ENCODE measurements at regions not wholly inside any gene's neighbourhood (a gene's known extent, or its start where the extent isn't known, plus 50 kb on each side); places are given as distances from the start of the nearest gene placed in this dataset.

DNA sequence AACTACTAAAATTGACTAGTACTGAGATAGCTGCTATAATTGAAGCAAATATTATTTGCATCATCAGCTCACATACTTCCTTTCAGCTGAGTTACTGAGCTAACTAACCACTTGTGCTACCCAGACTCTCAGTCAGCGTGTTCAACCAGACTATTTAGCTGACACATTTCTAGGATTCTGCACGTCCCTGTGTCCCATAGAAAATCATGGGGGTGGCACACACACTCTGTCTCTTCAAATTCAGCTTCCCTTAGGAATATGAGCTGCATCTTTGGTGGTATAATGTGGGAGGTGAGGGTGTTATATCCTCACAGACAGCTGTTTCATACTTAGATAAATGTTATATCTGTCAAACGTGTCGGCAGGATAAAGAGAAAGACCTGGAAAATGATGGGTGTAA, 424.0 kb downstream of the CDH2 start:
- no peak for DNase-seq (ENCODE audit: low spot score)

DNA sequence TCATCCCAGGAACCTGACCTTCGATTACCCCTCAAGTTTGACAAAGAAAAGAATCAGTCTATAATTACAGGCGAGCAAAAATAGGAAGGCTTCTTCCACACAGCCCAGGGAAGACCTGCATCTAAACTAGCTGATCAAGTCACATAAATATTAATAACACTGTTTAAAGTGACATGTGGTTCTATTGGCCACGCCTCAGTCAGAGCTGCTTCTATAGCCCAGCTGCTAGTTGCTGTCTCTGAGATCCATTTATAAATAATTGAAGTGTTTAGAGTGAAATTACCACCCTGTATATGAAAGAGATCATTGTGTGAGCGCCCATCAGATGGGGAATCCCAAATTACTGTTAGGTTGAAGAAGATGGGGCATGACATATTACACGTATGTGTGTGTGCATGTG, 426.0 kb downstream of the CDH2 start:
- DNase-seq (ENCODE audit: low spot score), result no peak

DNA sequence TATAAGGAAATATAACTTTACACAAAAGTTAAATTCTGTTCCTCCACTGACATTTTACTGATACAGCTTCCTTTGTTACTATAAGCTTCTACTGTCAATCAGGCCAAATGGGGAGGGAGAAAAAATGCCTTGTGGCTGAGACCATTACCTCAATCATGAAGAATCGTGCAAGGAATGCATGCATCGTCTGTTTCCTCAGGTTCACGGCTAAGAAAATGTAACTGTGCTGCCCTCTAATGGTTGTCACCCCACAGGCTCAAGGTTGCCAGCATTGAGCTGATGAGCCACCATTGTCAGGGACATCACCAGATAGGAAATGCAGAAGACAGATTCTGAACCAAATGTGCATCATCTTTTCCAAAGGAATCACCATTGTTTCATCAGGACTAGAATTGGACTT, 426.9 kb downstream of the CDH2 start:
- peak; percentile 43 for DNase-seq (ENCODE audit: low spot score)

DNA sequence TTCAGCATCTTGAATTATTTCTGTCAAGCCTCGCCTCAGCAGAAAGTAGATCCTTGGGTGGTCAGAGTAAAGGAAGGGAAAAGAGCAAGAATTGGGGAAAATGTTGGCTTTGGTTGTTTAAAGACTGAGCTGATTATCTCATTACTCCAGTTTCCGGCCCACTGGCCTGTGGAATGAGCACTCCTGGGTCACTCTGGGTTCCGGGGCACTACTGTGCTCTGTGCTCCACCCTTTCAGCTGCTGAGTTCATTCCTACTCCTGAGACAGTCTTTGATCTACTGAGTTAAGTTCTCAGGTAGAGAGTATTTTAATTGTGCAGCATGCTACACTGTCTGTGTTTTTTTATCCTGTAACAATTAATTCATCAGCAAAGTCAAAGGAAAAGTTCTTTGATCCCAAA, 427.7 kb downstream of the CDH2 start:
- DNase-seq (ENCODE audit: low spot score), result no peak

DNA sequence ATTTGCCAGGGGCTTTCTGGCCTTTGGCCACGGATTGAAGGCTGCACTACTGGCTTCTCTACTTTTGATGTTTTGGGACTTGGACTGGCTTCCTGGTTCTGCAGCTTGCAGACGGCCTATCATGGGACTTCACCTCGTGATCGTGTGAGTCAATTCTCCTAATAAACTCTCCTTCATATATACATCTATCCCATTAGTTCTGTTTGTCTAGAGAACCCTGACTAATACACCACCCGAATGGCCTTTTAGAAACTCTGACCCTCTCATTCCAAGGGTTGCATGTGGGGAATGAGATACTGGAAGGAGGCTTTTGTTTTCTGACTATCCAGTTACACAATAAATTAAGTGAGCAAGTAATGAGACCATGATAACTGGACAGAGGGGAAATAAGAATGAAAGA, 430.7 kb downstream of the CDH2 start:
- no peak for DNase-seq (ENCODE audit: low spot score)

DNA sequence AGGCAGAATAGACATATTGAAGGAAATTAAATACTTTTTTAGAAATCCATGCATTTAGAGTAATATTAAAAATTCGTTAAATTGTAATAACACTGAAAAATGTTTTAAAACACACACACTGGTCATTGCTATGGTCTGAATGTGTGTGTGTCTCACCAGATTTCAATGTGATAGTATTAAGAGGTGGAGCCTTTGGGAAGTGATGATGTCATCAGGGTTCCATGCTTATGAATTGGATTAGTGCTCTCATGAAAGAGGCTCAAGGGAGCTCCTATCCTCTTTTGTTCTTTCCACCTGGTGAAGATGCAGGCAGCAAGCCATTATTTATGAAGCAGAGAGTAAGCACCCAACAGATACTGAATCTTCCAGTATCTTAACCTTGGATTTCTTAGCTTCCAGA, 441.8 kb downstream of the CDH2 start:
- DNase-seq (ENCODE audit: low spot score), result no peak

DNA sequence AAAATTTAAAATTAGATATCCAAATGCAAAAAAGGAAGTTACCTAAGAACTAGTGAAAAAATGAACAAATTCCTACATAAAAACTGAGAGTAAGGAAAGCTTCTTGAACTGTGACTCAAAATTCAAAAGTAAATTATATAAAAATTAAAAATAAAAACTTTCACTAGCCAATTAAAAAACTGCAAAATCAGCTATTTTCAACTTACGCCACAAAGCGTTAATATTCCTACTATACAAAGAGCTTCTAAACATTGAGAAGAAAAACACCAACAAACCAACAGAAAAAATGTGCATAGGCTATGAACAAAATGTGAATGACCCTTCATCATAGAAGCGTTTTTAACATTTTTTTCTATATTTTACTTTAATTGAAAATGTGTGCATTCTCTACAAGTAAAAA, 445.7 kb downstream of the CDH2 start:
- no peak for DNase-seq (ENCODE audit: low spot score)

DNA sequence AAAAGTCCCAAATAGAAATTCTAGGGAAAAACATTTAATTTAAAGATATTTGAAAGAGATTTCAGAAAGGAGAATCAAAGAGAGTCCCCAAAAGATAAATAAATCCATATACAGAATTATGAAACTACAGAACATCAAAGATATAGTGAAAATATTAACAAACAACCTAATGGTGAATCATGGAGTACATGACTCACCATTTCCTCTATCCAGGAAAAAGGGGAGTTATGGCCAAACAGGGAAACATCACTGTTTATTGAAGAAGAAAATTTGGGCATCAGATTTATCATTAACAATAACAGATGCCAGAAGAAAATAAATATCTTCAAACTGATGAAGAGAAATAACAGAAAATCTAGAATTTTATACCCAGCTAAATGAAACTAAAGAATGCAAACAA, 448.3 kb downstream of the CDH2 start:
- DNase-seq (ENCODE audit: low spot score), result no peak

DNA sequence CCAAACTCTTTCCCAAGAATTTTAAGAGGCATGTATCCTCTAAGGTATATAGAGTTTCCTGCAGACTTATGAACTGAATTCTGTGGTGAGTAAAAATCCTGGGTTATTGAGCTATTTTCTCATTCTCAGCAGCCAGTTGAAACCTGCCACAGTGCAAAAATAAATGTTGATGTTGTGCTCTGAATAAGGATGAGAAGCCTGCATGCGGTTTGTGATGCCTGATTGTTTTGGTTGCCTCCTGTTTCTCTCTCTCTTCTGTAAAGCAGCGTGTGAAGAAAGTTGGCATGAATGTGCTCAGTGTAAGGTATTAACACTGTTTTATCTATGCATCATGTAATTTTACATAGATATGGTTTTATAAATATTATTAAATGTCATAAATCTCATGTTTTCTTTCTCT, 452.6 kb downstream of the CDH2 start:
- DNase-seq (ENCODE audit: low spot score), result no peak

DNA sequence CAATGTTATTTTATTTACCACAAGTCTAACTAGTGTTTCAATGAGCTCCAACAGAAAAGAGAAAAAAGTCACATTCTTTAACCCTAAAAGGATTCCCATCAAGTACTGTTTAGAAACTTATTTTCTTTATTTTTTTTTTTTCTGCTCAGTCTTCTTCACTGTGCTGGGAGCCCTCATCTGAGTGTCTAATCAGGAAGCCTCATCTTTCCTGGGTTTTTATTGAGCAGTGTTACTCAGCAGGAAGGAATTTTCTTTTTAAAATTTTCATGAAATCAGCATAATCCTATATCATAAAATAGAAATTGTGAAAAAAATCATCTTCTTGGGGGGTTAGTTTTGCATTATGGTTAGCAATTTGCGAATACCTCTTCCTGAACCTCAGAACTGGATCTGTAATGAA, 453.8 kb downstream of the CDH2 start:
- DNase-seq (ENCODE audit: low spot score), result no peak

DNA sequence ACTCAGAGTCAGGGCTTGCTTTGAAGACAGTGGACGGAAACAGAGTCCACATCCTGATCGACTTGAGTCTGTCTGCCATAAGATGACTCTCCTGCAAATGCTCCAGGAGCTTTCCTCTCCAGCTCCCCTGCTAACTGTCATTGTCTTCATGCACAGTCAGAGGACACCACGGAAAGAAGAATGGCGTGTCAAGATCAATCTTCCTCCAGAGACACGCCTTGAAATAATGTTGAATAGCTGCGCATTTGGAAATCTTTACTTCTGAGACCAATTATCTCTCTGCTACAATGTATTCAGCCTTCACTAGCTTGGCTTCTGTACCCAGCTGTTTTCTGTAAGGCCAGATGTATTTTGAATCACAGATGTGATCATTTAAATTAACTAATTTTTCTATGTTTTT, 457.2 kb downstream of the CDH2 start:
- DNase-seq (ENCODE audit: low spot score), result no peak

DNA sequence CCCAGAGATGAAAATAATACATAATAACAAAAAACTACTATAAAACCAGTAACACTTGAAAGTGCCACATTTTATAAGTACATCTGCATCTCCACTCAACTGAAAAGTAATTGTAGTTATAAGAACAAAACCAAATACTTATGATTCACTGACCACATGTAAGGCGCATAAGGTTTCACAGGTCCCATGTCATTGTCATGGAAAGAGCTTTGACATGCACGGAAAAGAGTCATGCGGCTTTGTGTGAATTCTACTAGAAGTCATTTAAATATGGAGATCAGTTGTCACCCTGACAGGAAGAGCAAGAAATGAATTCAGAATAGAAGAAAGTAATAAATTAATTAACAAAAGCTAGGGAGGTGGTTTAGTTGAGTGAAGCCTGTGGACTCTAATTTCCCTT, 459.1 kb downstream of the CDH2 start:
- no peak for DNase-seq (ENCODE audit: low spot score)

DNA sequence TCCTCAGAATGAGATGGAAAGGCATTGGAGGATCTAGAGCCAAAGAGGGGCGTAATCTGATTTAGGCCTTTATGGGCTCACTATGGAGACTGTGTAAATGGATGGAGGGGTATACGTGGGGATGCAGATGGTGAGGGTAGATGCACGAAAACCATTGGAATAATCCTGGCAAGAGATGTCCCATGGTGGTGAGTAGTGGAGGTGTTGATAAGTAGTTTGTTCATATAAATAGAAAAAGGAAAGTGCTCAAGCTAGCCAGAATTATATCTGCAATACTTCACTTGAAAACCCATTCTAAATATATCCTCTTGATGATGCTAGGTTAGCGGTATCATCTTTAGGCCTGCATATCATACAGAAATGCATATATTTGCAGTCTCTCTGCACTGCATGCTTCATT, 459.7 kb downstream of the CDH2 start:
- no peak for DNase-seq (ENCODE audit: low spot score)

DNA sequence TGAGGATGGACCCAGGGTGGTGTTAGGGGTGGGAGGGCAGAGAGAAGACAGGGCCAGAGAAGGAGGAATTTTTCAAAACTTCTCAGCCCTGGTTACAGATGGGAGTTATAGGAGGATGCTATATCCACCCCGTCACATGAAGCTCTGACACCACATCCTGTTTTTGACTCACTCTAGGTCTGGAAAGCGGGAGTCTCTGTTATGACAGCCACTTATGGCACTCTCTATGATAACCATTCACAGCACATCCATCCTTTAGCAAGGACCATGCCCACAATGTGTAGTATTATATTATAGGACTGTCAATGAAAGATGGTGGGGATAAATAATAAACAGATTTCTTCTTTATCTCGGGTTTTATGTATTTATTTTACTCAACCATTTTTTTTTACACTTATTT, 461.2 kb downstream of the CDH2 start:
- DNase-seq (ENCODE audit: low spot score), result no peak

DNA sequence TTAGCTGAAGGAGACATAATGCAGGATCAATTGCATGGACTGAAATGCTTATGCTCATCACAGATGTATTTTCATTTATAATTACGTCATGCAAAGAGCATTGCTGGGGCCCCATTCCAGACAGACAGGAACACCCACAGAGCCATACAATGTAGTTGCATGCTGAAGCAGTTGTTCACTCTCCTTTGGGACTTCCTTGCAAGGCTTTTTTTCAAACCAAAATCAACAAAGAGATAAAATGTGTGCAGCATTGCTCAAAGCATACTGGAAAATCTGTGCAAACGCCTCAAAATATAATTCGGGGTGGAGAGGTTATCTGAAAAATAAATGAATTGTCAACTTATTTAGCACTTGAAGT, 463.2 kb downstream of the CDH2 start:
- no peak for DNase-seq (ENCODE audit: low spot score)

DNA sequence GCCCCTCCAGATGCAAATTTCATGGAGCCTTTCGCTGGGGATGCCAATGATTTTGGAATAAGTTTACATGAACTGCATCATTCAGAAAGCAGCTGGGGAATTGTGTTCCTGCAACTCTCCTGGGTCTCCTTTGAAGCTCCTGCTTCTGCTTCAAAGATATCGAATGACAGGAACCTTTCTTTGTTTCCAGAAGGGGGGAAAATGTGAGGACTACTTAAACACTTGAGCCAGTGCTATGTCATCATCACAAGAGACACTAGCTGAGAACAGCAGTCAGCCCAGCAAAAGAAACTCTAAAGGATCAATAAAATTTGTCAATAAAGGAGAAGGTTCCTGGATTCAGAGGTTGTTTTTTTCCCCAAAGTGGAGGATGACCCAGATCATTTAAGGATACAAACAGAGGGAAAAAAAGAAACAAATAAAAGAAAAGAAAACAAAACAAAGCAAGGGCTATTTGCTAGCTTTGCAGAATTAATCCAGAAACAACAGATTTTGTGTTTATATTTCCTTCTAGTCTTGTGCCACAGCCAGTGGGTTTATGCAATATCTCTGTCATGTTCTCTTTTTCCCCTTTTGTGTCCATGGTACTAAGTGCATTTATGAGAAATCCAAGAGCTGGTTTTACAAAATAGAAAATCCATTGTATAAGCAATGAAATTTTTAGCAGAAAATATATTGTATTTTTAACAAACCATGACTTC, 463.7 kb downstream of the CDH2 start:
- no peak for DNase-seq (ENCODE audit: low spot score)

DNA sequence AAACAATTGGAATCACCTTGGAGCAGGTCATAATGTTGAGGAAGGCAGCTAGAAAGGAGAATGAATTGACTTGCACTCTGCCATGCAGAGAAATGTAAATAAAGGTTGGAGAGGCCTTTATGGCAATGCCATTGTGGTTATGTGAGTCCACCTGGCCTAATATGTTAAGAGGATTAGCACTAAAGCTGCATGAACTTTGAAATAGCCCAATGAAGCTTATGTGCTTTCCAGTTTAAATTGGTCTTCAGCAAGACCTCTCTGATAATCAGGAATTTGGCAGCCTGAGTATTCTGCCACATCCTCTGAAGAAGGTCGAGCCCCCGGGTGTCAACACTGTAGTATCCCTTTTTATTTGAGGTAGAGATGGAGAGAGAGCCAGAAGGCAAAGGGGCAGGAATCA, 464.9 kb downstream of the CDH2 start:
- DNase-seq (ENCODE audit: low spot score), result no peak

DNA sequence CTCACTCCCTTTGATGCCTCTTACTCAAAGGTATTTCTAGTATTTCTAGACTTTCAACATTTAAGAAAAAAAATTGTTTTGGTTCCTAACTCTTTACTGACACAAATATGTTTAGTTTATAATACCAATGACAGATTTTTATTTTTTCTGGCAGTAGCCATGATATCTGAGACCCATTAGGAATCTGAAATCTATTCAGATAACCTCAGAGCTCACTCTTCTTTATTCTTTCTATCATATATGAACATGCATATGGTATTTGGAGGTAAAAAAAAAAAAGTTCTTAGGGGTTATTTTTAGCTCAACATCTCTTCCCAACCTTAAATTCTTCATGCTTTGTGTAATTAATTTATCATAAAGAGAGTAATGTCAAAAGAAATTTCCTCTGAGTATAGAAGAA, 465.5 kb downstream of the CDH2 start:
- no peak for DNase-seq (ENCODE audit: low spot score)

DNA sequence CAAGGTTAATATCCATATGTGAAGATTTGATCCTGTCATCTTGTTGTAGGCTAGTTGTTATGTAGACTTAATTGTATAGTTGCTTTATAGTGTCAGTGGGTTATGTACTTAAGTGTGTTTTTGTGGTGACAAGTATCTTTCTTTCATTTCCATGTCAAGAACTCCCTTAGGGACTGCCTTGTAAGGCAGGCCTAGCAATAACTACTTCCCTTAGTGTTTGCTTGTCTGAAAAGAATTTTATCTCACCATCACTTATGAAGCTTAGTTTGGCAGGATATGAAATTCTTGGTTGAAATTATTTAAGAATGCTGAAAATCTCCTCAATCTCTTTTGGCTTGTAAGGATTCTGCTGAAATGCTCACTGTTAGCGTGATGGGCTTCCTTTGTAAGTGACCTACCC, 467.6 kb downstream of the CDH2 start:
- no peak for DNase-seq (ENCODE audit: low spot score)

DNA sequence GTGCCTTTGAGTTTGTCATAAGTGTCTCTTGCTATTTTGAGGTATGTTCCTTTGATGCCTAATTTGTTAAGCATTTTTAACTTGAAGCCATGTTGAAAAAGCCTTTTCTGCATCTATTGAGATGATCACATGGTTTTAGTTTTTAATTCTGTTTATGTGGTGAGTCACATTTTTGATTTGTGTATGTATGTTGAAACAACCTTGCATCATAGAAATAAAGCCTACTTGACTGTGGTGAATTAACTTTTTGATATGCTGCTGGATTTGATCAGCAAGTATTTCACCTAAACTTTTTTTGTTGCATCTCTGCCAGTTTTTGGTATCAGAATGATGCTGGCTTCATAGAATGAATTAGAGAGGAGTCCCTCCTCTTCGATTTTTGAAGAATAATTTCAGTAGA, 469.7 kb downstream of the CDH2 start:
- no peak for DNase-seq (ENCODE audit: low spot score)

DNA sequence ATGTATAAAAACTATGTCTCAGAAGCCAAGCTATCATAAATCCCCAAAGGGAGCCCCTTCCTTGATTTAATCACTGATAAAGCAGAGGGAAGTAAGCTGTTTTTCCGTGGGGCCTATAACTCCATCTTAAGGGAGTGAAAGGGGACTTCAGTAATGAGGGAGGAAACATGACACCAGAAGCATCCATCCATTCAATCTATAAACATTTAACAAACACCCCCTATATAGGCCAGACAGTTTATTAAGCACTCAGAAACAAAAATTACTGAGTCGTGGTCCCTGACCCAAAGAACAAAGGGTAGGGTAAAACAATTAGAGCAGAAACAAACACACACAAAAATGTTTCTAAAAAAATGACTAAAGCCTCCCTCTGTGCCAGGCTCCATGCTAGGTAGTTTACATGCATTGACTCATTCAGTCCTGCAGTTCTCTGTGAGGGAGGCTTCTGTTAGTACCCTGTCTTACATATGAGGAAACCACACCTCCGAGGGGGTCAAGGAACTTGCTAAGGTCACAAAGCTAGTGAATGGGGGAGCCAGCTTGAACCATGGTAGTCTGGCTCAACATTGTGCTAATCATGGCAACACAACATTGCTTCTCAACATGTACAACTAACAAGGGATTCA, 472.1 kb downstream of the CDH2 start:
- no peak for DNase-seq (ENCODE audit: low spot score)

DNA sequence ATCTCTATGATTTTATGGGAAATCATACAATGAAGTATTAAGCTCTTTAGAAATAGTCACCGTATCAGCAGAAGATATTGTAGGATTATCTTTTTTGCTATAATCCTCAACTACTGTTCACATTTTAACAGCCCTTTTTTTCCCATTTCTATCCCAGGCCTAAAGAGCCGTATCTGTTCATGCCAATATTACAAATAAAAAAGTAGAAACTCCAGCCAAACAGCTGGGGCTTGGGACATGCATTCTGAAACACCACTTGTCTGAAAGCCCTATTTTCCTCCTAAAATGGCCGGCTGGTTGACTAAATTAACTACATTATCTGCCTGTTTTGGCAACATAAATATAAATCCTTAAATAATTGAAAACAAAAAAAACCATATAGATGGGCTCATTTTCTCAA, 477.8 kb downstream of the CDH2 start:
- DNase-seq (ENCODE audit: low spot score), result no peak

DNA sequence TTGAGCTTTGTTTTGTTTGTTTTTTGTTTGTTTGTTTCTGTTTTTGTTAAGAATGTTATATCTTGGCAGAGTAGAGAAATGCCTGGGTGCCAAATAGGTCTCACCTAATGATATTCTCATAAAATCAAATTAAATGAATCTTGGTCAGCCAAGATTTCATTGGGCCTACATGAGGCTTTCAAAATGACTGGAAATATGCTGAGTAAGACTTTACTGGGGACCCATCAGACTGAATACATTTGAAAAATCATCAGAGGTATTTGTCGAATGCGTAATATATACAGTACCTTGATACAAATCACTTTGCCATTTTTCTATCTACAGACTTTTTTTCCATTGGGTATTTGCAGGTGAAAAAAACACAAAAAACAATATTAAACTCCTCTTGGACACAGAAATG, 480.8 kb downstream of the CDH2 start:
- DNase-seq (ENCODE audit: low spot score), result no peak

DNA sequence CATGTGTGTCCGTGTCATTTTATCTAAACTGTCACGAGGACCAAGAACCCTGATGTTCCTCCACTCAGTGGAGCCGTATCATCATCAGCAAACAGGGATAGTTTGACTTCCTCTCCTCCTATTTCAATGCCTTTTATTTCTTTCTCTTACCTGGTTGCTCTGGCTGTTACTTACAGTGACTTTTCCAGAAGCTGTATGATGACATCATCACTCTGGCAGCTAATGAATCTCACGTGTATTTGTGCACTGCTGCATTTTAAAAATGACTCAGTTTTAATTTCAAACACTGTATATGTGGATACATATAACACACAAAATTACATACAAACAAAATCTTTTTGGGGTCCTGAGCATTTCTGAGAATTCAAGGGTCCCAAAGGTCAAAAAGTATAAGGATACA, 481.4 kb downstream of the CDH2 start:
- no peak for DNase-seq (ENCODE audit: low spot score)

DNA sequence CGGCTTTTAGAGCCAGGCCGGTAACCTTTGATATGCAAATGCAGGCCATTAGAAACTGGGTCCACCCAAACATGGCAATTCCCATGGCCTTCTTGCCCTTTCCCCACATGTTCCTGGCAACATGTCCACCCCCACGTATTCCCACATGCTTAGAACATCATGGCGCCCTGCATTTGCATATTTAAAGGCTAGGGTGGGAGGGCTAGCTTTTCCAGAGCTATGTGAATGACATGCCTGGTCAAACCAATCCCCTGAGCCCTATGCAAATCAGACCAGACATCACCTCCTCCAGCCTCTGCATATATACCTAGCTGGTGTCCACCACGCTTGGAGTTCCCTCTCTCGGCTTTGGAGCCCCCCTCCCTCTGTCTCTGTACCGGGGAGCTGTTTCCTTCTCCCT, 481.9 kb downstream of the CDH2 start:
- no peak for DNase-seq (ENCODE audit: low spot score)
